HG03558 (cell line): ENCODE measurements at regions not wholly inside any gene's neighbourhood (a gene's known extent, or its start where the extent isn't known, plus 50 kb on each side); places are given as distances from the start of the nearest gene placed in this dataset.
A peak's percentile ranks its signal among the peaks of the same experiment; 100 is the strongest.

Experiments used
- ATAC-seq: cut with Tn5 transposase; IDR thresholded peaks from one replicate; pipeline ENCODE4 v1.9.1; 2021; ENCODE audit warnings: moderate number of reproducible peaks; ENCODE audit not compliant: unreplicated experiment; ENCODE audit errors: extremely low read depth

GRCh38 chr14:65269732-65270131, 142.8 kb upstream of the FUT8 start:
- no peak for ATAC-seq

GRCh38 chr14:65277027-65277426, 135.5 kb upstream of the FUT8 start:
- ATAC-seq: no peak

GRCh38 chr14:65277580-65278270, 134.8 kb upstream of the FUT8 start:
- no peak for ATAC-seq

DNA sequence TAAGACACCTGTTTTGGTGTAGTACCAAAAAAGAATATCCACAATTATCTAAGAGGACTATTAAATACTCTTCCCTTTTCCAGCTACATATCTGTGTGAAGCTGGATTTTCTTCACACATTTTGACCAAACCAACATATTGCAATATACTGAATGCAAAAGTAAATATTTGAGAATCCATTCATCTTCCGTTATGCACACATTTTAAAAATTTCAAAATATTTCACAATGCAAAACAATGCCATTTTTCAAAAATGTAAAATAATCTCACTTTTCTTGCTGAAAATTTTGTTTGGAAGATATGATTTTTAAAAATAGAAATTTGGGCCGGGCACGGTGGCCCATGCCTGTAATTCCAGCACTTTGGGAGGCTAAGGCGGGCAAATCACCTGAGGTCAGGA, 133.9 kb upstream of the FUT8 start:
- no peak for ATAC-seq

DNA sequence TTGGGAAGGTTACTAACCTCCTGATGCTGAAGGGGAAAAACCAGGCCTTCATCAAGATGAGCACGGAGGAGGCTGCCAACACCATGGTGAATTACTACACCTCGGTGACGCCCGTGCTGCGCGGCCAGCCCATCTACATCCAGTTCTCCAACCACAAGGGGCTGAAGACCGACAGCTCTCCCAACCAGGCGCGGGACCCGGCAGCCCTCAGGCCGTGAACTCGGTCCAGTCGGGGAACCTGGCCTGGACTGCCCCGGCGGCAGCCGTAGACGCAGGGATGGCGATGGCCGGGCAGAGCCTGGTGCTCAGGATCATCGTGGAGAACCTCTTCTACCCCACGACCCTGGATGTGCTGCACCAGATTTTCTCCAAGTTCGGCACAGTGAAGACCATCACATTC, 133.0 kb upstream of the FUT8 start:
- no peak for ATAC-seq

GRCh38 chr14:65279958-65280357, 132.6 kb upstream of the FUT8 start:
- ATAC-seq: no peak

DNA sequence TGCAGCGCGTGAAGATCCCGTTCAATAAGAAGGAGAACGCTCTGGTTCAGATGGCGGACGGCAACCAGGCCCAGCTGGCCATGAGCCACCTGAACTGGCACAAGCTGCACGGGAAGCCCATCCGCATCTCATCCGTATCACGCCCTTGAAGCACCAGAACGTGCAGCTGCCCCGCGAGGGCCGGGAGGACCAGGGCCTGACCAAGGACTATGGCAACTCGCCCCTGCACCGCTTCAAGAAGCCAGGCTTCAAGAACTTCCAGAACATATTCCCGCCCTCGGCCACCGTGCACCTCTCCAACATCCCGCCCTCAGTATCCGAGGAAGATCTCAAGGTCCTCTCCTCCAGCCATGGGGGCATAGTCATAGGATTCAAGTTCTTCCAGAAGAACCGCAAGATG, 131.9 kb upstream of the FUT8 start:
- ATAC-seq: no peak

- no peak for ATAC-seq
These were observed 130.3 kb upstream of the FUT8 start for GRCh38 chr14:65281991-65282895.

DNA sequence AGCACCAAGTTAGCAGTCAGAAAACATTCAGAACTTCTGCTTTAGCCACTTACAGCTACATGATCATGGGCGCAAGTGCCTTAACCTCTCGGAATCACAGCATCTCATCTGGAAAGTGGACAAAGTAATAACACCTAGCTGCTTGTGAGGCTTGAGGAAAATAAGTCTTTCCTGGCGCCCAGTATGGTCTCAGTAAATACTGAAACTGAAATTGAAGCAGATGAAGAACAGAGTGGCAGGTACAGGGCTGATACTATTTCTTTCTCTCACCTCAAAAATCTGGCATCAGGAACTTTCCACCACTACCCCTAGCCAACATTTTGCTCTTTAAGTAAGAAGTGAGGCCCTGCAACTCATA, 129.7 kb upstream of the FUT8 start:
- ATAC-seq: no peak

DNA sequence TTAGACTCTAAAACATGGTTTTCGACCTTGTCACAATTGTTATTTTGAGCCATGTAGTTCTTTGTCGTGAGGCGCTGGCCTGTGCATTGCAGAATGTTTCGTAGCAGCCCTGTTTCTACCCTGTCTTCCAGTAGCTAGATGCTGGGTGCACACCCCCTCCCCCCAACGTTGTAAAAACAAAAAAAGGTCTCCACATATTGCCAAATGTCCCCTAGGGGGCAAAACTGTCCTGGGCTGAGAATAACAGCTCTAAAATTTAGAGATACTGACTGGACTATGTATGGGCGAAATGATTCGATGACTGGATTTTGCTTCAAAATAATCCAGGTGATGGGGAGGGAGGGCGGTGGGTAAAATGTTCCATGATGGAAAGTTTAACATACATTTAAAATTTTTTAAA, 126.1 kb upstream of the FUT8 start:
- ATAC-seq: no peak

DNA sequence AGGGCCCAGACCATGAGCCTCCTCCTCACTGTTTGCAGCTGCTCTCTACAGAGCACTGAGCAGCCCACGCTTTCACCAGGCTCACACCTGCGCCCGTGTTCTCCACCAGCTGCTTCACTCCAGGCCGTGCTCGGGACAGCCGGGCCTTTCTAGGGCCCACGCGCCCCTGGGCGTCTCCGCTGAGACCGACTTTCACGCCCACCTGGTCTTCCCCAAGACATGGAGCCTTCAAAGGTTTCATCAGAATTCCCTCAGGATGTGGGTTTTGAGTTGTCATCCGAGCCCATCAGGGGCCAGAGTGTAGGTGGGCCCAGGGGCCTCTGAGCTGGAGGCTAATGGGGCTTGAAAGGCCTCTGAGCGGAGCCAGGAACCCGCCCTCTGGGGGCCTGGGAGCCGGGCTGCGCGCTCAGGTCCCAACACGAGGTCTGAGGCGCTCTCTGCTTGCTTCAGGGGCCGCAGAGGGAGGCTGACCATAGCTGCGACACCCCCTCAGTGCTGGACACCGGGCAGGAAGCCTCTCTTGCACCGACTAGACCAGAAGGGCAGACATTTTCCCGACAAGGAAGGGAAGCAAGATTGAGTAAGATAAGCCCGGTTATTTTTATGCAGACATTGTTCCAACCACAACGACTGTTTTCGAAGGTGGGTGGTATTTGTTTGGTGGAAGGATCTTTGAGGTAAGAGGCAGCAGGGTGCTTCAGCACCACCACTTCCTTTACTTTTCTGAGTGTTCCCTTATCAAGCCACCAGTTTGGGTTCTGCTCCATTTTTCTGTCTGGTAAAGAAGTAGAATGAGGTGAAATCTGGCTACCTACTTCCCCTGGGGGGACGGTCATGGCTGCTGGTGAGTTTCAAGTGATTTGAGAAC, 125.0 kb upstream of the FUT8 start:
- ATAC-seq: no peak

DNA sequence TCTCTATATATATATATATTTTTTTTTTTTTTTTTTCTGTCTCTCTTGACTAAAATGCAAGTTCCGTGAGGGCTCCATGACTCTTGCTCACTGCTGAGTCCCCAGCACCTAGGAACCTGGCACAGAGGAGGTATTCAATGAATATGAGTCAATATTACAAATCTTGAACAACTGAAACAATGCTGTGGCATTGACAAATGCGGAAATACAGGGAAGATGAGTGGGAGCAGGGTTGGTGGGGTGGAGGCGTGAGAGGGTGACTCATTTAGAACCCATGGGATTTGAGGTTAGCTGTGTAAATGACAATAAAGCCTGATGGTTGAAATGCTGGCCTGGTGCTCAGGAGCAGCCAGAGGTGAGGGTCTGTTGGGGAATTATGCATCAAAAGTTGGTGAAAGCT, 121.7 kb upstream of the FUT8 start:
- no peak for ATAC-seq

GRCh38 chr14:65291531-65291930, 121.0 kb upstream of the FUT8 start:
- no peak for ATAC-seq

GRCh38 chr14:65294816-65295215, 117.7 kb upstream of the FUT8 start:
- ATAC-seq: no peak

- no peak for ATAC-seq
These were observed 116.1 kb upstream of the FUT8 start for GRCh38 chr14:65296402-65296801.

- no peak for ATAC-seq
These were observed 115.7 kb upstream of the FUT8 start for GRCh38 chr14:65296876-65297275.

GRCh38 chr14:65297744-65298143, 114.8 kb upstream of the FUT8 start:
- no peak for ATAC-seq

GRCh38 chr14:65299826-65300225, 112.7 kb upstream of the FUT8 start:
- no peak for ATAC-seq

- peak; percentile 35 for ATAC-seq
These were observed 110.5 kb upstream of the FUT8 start for GRCh38 chr14:65301862-65302539.

DNA sequence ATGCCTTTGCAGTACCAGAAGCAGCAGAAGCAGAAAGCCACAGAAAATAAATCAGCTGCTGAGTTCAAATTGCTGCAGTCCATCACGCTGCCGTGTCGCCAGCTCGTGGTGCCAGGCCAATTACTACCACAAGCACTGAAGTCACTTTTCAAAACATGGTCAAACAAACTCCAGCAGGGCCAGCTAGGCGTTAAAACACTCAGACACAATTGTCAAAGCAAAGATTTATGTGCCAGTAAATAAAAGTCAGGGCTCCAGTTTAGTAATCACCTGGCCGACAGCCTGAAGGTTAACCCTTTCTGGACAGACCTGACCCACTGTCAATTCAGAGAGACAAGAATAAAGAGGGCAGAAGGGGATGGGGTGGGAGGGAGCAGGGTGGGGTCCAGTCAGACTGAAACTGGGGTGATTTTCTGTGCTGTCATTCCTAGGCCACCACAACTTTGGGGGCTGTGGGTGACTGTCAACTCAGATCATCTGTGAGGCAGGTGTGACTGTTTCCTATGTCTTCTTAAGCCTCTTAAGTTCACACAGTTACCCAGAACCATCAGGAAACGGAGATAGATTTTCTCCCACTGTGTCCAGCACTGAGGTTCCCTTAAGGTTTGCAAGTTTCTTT, 109.8 kb upstream of the FUT8 start:
- ATAC-seq: no peak
